ENCODE measurements at regions not wholly inside any gene's neighbourhood (a gene's known extent, or its start where the extent isn't known, plus 50 kb on each side); places are given as distances from the start of the nearest gene placed in this dataset.
"Not testable (repeated sequence)": the region's sequence is repeated elsewhere in the genome, so short reads cannot be mapped to it uniquely, and the experiment has no call there.

- DNase-seq = no peak
Observed at GRCh38 chr20:48026981-48027592, 241.8 kb upstream of the SULF2 start.

GRCh38 chr20:48025661-48026060 lies 240.4 kb upstream of the SULF2 start:
- DNase-seq = no peak

DNA sequence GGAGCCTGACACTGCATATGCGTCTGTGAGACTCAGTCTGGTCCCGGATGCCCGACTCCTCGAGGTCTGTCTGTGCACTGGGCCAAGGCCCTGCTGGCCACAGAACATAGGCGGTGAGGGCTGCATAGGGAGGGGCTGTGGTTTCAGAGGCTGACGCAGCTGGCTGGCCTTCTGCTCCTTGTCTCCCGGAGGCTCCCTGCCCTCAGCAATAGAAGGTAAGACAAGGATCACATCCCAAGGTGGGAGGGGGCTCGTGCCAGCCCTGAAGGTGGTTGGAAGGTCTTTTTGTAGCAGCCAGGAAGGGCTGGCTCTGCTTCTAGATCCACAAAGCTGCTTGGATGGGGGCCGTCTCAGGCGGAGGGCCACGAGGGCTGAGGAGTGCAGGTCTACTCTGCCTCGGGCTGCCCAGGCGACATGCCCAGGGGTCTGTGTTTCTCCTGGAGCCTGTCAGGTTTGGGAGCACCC lies 239.8 kb upstream of the SULF2 start:
- no peak for DNase-seq

GRCh38 chr20:48024539-48024938 lies 239.3 kb upstream of the SULF2 start:
- no peak for DNase-seq

DNA sequence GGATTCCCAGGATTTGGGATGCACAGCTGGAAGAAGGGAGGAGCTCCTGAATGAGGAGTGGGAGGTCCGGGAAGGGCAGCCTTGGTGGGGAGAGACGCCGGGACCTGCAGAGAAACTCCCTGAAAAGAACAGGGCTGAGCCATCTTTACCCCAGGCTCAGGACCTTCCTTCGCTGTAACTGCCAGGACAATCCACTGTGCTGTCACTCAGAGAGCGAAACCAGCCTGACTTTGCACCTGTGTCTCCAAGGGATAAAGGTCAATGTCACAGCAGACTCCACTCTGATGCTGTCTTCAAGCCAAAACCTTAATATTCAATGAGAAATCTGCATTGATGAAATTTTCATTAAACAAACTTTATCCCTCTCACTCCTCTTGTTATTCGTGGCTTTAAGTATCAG lies 235.4 kb upstream of the SULF2 start:
- not testable (repeated sequence) for DNase-seq

DNA sequence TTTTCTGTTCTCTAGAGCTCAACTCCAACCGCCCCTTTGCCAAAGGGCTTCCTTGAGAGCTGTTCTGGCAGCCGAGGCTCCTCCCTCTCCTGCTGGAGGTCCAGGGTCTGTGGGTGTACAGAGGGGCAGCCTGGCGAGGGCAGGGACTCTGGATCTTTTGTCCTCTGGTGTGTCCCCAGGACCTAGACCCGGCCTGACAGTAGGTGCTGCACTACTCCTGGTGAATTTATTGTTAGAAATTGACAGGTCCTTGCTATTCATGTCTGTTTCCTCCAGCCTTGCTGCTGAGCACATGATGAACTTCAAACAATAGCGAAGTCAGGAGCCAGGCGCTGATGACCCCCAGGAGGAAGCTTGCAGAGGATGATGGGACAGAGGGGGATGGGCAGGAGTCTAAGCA lies 234.7 kb upstream of the SULF2 start:
- DNase-seq = no peak

- no peak for DNase-seq
Observed at GRCh38 chr20:48019496-48019895, 234.2 kb upstream of the SULF2 start.

DNA sequence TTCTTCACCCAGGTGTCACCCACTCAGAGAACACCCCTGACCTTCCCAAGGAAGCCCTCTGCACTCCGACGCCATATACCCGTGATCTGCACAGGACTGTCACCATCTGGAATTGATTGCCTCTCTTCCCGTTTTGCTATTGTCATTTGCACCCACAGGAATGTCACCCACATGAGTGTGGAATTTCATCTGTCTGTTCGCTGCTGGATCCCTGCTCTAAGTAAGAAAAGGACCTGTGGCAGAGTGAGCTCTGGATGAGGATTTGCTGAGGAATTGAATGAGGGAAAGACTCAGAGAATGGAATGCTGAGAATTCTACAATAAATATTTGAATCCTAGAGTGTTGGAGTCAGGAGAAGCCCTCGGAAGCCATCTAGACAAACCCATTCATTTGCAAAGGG lies 233.6 kb upstream of the SULF2 start:
- DNase-seq = not testable (repeated sequence)

GRCh38 chr20:48017992-48018391 lies 232.7 kb upstream of the SULF2 start:
- no peak for DNase-seq

GRCh38 chr20:48017509-48017908 lies 232.2 kb upstream of the SULF2 start:
- DNase-seq = no peak

DNA sequence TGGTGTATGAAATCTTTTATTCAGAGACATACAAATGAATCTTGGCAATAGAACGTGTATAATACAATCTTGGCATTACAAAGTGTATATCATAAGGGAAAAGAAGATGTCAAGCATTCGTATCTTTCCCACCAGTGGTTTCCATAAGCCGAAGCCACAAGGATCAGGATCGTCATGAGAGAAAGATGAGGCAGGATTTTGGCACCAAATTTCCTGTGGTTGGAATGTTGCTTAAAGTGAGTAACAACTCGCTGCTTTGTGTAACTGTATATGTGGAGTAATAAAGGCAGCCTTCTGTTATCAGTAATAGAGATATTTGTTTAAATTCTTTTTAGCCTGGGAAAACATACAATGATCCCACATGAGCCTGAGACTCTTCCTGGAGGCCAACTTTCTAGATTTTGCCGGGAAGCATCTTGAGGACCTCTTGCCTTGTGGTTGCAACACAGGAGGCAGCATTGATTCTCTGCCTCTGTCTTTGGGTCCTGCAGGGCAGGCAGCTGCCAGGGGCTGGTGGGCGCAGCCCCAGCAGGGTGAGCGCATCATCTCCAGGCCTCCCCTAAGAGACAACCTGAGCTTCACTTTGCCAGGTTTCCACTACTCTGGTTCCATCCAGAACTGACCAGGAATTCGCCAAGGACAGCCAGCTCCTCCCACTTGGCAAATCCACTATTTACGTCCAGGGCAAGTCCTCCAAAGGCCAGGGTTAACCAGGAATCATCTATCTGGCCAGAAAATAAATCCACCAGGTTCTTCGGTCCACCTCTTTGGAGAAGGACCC lies 230.9 kb upstream of the SULF2 start:
- no peak for DNase-seq

- no peak for DNase-seq
Observed at GRCh38 chr20:48015141-48015910, 230.0 kb upstream of the SULF2 start.

DNA sequence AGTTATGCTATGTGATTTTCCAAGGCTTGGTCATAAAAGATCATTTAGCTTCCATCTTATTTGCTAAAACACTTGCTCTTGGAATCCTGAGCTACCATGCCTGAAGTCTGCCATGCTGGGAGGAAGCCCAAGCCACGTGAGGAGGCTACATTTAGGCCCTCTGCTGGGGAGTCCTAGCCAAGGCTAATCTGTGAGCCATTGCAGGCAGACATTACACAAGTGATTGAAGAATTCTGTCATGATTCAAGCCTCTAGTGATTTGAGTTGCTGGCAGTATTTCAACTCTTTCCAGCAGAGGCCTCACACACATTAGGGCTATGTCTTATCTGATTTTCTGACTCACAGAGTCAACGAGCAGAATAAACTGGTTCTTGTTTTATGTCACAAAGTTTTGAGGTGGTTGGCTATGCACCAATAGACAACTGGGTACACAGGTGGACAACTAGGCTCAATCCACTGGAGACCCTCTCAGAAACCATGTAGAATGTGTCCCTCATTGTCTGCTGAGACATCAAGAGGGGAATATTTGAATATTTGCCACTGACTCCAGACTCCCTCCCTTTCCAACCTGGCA lies 227.2 kb upstream of the SULF2 start:
- no peak for DNase-seq

- DNase-seq = no peak
Observed at GRCh38 chr20:48011025-48011424, 225.7 kb upstream of the SULF2 start.

DNA sequence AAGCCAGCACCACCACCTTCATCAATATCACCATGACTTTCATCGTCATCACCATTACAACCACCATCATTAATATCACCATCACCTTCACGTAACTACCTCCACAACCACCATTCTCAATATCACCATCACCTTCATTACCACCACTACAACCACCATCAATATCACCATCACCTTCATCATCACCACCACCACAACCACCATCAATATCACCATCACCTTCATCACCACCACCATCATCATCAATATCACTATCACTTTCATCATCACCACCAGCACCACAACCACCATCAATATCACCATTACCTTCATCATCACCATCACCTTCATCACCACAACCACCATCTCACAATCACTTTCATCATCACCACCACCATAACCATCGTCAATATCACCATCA lies 225.3 kb upstream of the SULF2 start:
- no peak for DNase-seq

DNA sequence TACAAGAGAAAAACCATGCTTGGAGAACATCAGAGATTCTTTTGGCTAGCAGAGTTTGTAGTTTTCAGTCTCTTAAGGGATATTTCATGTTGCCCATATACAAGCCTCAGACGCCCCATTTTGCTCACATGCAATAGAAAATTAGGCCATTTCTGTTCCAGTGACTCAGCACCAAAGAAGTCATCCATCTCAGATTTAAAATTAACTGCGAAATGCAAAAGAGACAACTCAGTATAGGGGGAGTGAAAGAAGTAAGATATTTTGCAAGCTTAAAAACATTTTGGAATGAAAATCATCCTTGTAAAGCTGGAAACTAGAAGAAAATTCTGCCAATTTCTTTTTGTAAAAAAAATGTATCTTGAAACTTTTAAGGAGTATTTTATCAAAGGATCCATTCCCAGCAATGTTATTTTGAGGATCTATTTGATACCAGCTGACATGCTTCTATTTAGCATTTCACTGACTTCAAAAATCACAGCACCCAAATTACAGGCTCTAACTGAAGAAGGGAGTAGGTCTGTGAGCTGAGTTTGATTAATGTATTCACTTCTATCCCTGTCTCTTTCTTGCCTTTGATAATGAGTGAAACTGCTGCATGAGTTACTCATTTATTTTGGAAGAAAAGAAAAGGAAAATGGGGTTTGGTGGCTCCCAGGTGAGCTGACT lies 223.7 kb upstream of the SULF2 start:
- no peak for DNase-seq

DNA sequence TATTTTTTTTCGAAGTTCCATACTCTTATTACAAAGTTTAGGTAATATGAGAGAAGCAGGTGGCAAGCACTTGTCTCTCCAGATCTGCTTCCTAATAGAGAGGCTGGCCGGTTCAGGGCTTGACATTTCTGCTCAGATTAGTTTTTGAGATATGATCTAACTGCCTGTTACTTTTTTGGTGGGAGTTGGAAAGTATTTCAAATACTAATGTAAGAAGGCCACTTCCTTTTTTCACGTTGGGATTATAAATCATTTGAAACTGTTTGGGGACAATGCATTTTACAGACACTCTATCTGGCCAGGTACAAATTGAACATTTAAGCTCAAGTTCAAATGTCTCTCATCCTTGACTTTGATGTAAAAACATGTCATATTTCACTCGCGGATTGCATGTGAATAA lies 222.1 kb upstream of the SULF2 start:
- no peak for DNase-seq

DNA sequence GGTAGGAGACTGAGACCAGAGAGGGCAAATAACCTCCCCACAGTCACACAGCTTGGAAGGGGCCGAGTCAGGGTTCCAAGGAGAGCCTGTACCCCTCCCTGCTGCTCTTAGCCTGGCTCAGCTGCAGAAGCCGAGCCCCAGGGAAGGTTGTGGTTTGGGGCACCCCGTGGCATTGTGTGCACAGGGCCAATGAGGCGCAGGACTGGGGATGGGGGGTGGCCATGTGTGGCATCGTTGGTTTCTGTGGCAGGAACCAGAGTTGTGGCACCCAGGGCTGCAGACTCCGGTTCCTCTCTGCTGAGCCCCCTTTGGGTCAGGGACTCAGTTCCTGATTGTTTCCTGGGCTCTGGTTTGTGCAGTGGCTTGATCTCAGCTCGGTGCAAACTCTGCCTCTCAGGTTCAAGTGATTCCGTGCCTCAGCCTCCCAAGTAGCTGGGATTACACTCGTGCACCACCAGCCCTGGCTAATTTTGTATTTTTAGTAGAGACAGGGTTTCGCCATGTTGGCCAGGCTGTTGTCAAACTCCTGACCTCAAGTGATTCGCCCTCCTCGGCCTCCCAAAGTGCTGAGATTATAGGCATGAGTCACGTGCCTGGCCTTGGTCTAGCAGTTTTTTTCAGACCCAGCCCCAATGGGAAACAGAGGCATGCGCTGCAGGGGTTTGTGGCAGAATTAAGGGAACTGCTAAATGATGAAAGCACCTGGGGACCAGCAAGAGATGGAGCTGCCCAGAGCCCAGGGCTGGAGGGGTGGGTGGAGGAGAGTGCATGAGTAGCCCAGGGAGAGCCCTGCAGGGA lies 221.0 kb upstream of the SULF2 start:
- no peak for DNase-seq

DNA sequence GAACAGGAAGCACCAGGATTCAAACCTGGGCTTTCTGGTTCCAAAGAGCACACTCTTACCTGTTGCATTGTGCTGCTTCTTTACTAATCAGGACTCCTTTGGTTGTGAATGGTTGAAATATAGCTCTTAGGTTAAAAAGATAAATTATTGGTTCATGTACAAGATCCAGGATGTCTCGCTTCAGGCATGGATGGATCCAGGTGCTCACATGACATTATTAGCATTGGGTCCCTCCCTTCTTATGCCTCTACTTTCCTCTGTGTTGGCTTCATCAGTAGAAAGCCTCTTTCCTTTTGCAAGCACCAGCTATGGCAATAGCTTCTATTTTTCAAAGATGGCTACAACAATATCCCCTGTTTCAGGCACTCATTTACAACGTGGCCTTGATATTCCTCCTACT lies 217.7 kb upstream of the SULF2 start:
- no peak for DNase-seq

DNA sequence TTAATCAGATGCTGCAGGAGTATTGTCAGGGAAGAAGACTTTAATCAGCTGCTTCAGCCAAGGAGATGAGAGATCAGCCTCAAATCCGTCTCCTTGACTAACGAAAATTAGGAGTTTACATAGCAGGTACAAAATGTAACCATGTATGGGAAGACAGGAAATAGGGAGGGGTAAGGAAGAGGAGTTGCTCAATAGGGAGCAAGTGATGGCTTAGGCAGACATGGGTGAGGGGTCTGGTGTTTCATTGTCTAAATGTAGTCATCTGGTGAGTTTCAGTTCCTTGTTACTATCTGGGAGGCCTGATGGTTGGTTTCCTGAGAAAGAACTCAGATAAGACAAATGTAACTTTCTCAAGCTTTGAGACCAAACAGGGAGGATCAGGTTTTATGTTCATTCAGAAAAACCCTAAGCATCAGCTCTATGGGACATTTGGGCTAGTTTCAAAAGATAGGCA lies 217.3 kb upstream of the SULF2 start:
- DNase-seq = no peak

- no peak for DNase-seq
Observed at GRCh38 chr20:47999166-47999565, 213.9 kb upstream of the SULF2 start.

- DNase-seq = peak; percentile 2
Observed at GRCh38 chr20:47998736-47999135, 213.5 kb upstream of the SULF2 start.
